GM19438 (cell line): ENCODE measurements at regions not wholly inside any gene's neighbourhood (a gene's known extent, or its start where the extent isn't known, plus 50 kb on each side); places are given as distances from the start of the nearest gene placed in this dataset.
A peak's percentile ranks its signal among the peaks of the same experiment; 100 is the strongest.

Source experiments
- ATAC-seq: cut with Tn5 transposase; IDR thresholded peaks from one replicate; pipeline ENCODE4 v1.9.1; 2021; ENCODE audit warnings: low read depth; ENCODE audit not compliant: unreplicated experiment

DNA sequence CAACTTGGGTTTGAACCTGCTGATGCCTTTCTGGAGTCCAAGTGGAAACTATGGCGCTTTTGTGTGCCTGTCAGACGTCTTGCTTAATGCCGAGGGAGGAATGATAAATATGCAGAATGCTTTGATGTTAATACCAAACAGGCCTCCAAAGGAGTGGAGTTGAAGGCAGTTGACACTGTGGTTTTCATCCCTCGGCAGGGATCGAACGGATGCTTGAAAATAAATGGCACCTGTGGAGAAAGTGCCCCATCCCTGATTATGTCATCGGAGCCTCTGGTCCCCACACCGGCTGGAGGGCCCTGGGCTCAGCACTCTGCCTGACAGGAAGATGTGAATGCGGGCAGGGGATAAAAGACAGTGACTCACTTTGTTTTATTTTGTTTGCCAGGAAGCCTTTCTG lies 148.7 kb upstream of the GPR26 start:
- no peak for ATAC-seq

- ATAC-seq, result no peak
Measured at GRCh38 chr10:123517901-123518300, 148.3 kb upstream of the GPR26 start.

DNA sequence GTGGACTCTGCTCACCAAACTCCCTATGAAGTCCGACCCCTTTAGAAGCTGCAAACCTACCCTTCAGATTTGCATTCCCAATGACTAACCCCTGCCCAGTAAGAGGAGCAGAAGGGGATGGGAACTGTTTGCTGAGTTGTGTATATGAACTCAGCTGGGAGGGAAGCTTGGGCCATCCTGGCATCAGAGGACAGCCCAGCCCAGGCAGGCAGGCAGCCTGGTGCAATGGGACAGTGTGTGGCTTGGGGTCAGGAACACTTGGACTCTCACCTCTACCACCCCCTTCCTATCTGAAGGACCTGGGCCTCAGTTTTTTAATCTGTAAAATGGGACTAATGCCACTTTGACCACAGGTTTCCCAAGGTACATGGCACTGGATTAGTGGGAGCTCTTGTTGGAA lies 147.4 kb upstream of the GPR26 start:
- ATAC-seq, result no peak

GRCh38 chr10:123519861-123520260 lies 146.3 kb upstream of the GPR26 start:
- ATAC-seq, result no peak

DNA sequence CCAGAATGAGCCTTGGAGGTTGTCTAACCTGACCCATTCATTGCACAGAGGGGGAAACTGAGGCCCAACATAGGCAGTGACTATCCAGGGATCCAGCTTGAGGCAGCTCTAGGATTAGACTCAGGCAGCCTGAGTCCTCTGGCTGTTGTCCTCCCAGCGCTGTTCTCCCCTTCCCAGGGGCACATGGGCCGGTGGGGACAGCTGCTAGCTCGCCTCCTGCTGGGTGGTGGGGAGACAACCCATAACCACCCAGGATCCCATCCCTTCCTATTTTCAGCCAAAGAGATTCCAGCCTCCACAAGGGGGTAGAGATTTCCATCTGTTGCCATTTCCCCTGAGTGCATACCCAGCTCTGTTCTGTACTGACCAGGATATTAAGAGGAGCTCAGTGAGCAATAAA lies 145.1 kb upstream of the GPR26 start:
- no peak for ATAC-seq

DNA sequence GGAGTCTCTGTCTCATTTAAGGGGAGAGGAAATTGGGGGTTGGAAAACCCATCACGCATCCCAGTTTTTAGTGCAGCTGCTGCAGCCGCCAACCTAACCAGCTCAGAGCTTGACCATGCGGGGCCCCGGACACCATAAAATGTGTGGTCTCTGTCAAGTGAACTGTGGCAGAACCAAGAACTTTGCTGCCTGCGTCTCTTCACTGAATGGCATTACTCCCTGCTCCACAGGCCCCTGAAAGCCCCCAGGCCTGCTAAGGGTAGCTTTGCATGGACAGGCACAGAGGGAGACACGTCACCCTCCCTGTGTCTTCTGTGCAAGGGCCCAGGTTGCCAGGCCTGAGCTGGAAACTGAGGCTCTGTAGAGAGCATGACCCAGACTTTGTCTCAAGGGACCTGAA lies 144.6 kb upstream of the GPR26 start:
- no peak for ATAC-seq

DNA sequence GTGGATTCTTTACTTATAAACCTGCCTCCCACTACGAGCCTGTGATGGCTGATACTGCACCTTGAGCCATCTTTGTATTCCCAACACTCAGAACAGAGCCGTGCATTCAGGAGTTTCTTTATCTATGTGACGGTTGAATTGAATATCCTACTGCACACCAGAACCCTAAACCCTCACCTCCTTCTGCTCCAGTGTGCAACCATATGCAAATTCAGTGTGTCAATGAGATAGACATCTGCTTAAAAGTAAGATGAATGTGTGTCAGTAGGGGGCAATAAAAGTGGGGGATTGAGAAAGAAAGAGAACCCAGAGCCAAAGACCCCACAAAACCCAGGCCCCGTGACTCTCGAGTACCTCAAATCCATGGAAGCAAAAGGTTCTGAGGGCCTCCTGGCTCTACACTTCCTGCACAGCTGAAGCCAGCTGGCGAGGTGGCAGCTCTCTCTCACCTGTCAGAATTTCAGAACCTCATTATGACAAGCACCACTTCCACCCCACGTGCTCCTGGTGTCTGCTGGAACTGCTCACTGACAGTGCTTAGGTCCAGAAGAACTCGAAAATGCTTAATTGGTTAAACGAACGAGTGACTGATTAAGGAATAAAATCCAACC lies 143.3 kb upstream of the GPR26 start:
- ATAC-seq, result peak; percentile 76

GRCh38 chr10:123523833-123524232 lies 142.3 kb upstream of the GPR26 start:
- ATAC-seq, result no peak

DNA sequence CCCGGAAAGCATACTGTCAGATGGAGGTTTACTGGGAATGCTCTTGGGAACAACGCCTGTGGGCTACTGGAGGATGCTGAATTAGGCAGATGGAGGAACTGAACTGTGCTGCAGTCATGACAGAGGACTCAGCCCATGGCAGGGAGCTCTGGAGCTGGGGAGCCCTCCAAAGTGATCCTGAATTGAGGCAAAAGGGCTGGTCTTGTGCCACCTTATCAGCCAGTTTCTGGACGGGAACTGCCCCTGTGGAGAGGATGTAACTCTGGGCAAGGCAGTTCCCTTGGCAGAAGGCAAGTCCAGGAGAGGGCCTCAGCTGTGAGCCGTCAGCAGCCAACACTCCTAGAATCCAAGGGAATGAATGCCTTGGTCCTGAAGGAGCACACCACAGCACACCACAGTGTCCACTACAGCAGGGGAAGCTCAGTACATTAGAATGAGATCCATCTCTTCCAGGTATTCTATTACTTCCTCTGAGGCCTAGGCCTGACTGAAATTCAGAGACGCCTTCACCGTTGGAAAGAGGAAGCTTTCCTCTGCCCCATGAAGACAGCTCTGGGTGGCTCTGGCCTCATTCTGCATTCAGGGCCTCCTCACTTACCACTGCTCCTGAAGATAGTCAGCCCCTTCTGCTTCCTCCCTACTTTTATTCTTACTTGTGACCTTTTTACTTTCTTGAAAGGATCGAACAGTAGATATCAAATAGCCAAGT lies 139.6 kb upstream of the GPR26 start:
- no peak for ATAC-seq

GRCh38 chr10:123527151-123527550 lies 139.0 kb upstream of the GPR26 start:
- ATAC-seq, result no peak

DNA sequence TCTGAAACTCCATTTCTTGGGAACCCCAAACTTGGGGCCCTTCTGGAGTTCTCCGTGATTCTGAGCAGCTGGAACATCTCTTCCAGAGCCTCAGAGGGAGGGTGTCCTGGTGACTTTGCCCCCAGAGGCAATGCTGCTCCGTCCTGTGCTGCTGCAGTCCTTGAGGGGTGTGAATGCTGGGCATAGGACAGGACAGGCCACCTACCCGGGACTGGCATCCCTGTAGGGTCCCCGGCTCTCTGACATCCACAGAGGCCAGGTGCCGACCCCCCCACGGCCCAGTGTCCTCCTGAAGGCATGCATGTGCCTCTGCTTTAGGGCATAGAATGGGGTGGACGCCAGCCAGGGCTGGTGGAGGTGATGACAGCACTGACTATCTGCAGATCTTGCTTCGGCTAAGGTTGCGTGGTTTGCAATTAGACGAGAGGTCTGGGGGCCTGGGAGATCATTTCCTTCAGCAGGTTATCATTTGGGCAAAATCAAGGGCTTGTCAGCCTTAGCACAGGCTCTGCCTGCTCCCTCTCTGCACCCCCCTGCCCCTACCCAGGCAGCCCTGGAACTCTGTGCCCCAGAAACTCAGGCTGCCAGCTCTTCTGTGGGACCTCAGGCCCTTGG lies 136.9 kb upstream of the GPR26 start:
- ATAC-seq, result no peak

DNA sequence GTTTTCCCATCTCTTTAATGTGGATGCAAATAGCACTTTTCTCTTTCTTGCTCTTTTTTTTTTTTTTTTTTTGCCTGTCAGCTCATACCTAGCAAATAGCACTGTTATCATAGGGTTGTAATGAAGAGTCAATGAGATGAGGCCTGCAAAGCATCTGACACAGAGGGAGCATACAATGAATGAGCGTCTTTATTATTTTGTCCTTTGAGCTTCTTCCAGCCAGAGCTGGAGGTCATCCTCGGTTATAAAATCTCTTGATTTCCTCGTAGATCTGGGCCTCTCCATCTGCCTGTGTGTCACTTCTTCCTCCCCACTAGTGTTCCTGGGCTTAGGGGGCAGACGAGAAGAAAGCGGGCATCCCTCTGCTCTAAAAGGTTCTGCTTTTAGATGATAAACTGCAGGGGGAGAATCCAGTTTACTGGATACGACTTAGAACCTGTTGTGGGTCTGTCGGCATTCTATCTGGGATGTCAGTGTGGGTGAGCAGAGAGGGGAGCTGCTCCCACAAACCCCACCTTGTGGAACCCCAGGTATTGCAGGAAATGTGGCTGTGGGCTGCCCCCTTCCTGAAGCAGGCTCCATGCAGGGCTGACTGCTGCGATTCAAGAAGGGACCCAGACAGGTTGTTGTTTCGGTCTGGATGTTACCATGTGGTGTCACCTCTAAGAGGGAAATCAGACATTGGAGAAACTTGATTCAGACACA lies 135.8 kb upstream of the GPR26 start:
- ATAC-seq, result no peak

GRCh38 chr10:123535386-123535785 lies 130.8 kb upstream of the GPR26 start:
- no peak for ATAC-seq

- no peak for ATAC-seq
Measured at GRCh38 chr10:123536176-123536845, 129.8 kb upstream of the GPR26 start.

DNA sequence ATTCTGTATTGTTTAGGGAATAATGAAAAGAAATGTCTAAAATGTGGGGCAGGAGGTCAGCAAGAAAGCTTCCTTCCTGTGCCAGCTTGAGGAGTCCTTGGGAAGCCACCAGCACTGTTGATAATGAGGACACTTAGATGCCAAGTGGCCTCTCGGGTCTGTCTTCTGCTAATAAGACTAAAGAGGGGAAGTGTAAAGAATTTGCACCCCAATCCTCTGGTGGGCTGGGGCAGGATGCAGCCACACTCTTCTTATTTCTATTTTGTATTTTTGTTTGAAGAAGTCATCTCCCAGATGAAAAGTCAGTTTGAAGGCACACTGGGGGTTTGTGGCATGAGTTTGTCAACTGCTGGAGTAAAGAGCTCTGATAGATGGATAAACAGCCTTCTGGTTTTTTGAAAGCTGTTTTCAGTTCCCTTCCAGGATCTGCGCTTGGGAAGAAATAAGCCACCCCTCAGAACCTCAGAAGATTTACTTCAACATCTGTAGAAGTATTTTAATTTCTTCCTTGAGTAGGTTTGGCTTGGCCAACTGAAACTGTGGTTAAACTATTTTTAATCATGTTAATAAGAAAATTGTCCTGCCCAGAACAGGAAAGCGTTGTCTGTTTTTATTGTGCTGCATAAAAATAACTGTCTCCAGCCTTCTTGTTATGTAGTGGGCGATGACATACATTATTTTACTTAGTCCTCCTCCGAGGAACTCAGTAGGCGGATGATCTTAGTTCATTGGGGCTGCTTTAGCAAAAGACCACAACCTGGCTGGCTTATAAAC lies 128.8 kb upstream of the GPR26 start:
- no peak for ATAC-seq

GRCh38 chr10:123538401-123539320 lies 127.5 kb upstream of the GPR26 start:
- ATAC-seq, result no peak

DNA sequence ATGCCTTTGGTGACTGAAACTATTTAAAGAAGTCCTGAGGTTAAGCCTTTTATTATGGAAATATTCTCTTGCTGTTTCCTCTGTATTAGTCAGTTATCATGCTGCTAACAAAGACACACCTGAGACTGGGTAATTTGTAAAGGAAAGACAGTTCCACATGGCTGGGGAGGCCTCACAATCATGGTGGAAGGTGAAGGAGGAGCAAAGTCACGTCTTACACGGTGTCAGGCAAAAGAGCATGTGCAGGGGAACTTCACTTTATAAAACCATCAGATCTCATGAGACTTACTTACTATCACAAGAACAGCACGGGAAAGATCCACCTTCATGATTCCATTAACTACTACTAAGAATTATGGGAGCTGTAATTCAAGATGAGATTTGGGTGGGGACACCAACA lies 121.2 kb upstream of the GPR26 start:
- ATAC-seq, result no peak

- no peak for ATAC-seq
Measured at GRCh38 chr10:123548770-123549169, 117.4 kb upstream of the GPR26 start.

DNA sequence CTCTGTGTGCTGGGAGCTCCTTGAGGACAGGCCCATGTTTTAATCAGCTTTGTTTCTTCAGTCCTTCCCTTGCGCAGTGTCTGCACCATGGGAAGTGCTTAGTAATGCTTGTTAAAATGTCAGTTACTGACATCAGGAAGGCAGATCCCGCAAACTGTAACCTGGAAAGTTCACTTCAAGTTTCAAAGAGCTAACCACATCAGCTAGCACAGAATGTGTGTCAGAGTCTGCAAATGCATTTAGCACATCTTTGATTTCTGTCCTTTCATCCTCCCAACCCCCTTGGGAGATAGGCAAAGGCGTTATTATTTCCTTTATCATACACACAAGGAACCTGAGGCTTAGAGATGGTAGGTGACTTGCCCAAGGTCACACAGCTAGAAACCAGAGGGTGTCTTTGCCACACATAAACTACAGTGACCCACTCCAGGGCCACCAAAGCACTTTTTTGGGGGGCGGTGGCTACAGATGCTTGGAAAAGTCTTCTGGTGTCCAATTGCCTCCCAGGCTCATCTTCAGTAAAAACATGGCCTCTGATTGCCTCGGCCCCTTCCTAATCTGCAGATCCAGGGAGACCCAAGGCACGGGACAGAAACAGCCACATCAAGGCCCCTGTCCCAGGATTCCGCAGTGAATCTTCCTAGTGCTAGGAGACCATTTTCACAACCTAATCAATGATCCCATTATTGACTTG lies 116.2 kb upstream of the GPR26 start:
- no peak for ATAC-seq
